ENCODE measurements at regions not wholly inside any gene's neighbourhood (a gene's known extent, or its start where the extent isn't known, plus 50 kb on each side); places are given as distances from the start of the nearest gene placed in this dataset.
A peak's percentile ranks its signal among the peaks of the same experiment; 100 is the strongest.

- TF ChIP-seq CTCF (conservative IDR thresholded peaks at IDR 0.05; ENCODE audit: low read length): peak; percentile 94
- no peak for TF ChIP-seq EZH2phosphoT487 (IDR thresholded peaks at IDR 0.05; ENCODE audit: borderline replicate concordance, low read depth, low read length)
Observed at GRCh38 chr10:32190890-32191491, 134.8 kb upstream of the KIF5B start.

All from OCI-LY7 (cell line).